ENCODE measurements at regions not wholly inside any gene's neighbourhood (a gene's known extent, or its start where the extent isn't known, plus 50 kb on each side); places are given as distances from the start of the nearest gene placed in this dataset.

- DNase-seq: no peak
Observed at GRCh38 chr13:66069570-66069969, 1160.6 kb downstream of the PCDH9 start.

GRCh38 chr13:66068683-66069082 is 1161.5 kb downstream of the PCDH9 start:
- no peak for DNase-seq

GRCh38 chr13:66048888-66049287 is 1181.2 kb downstream of the PCDH9 start:
- no peak for DNase-seq

GRCh38 chr13:66040506-66040905 is 1189.6 kb downstream of the PCDH9 start:
- DNase-seq: no peak

- no peak for DNase-seq
Observed at GRCh38 chr13:66037096-66037495, 1193.0 kb downstream of the PCDH9 start.

GRCh38 chr13:66036636-66037035 is 1193.5 kb downstream of the PCDH9 start:
- peak; percentile 14 for DNase-seq

- DNase-seq: peak; percentile 53
Observed at GRCh38 chr13:66036024-66036614, 1194.0 kb downstream of the PCDH9 start.

- no peak for DNase-seq
Observed at GRCh38 chr13:66033924-66034323, 1196.2 kb downstream of the PCDH9 start.

GRCh38 chr13:66021846-66022245 is 1208.3 kb downstream of the PCDH9 start:
- DNase-seq: no peak

GRCh38 chr13:66014771-66015170 is 1215.4 kb downstream of the PCDH9 start:
- no peak for DNase-seq

- no peak for DNase-seq
Observed at GRCh38 chr13:66009241-66009640, 1220.9 kb downstream of the PCDH9 start.

GRCh38 chr13:66003558-66003957 is 1226.6 kb downstream of the PCDH9 start:
- no peak for DNase-seq

GRCh38 chr13:66001140-66001539 is 1229.0 kb downstream of the PCDH9 start:
- DNase-seq: peak; percentile 2

GRCh38 chr13:65999411-65999810 is 1230.7 kb downstream of the PCDH9 start:
- DNase-seq: no peak

- no peak for DNase-seq
Observed at GRCh38 chr13:65990684-65991083, 1239.5 kb downstream of the PCDH9 start.

- no peak for DNase-seq
Observed at GRCh38 chr13:65985612-65986011, 1244.5 kb downstream of the PCDH9 start.

- no peak for DNase-seq
Observed at GRCh38 chr13:65977525-65977924, 1252.6 kb downstream of the PCDH9 start.

- no peak for DNase-seq
Observed at GRCh38 chr13:65971541-65971940, 1258.6 kb downstream of the PCDH9 start.

- peak; percentile 4 for DNase-seq
Observed at GRCh38 chr13:65966991-65967451, 1263.1 kb downstream of the PCDH9 start.

- DNase-seq: no peak
Observed at GRCh38 chr13:65965501-65965900, 1264.6 kb downstream of the PCDH9 start.

- no peak for DNase-seq
Observed at GRCh38 chr13:65964672-65965071, 1265.5 kb downstream of the PCDH9 start.

GRCh38 chr13:65959305-65959704 is 1270.8 kb downstream of the PCDH9 start:
- DNase-seq: no peak

- no peak for DNase-seq
Observed at GRCh38 chr13:65946387-65946786, 1283.7 kb downstream of the PCDH9 start.

GRCh38 chr13:65943708-65944107 is 1286.4 kb downstream of the PCDH9 start:
- no peak for DNase-seq

GRCh38 chr13:65943024-65943423 is 1287.1 kb downstream of the PCDH9 start:
- DNase-seq: no peak

Data from tongue (tissue), 1 donor.